ENCODE measurements at regions not wholly inside any gene's neighbourhood (a gene's known extent, or its start where the extent isn't known, plus 50 kb on each side); places are given as distances from the start of the nearest gene placed in this dataset.

DNA sequence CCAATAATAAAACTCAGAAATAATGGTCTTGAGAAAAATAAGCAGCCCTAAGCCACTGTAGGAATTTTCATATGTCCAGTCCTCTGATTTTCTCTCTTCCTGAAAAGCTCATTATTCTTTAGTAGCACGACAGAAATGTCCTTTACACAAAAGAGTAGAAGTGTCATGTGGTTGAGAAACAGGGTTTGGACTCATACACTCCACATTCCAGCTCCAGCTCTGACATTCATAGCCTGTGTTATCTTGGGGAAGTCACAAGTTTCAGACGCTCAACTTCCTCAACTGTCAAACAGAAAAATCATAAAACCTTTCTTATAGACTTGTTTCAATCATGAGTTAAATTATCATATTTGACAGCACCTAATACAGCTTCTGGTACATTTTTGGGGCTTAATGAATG, 511.5 kb downstream of the TNS1 start:
- no peak for DNase-seq (ENCODE audit: extremely low read depth, low read depth, low spot score)

GRCh38 chr2:217489145-217489960, 513.4 kb downstream of the TNS1 start:
- no peak for DNase-seq (ENCODE audit: extremely low read depth, low read depth, low spot score)

- DNase-seq (ENCODE audit: extremely low read depth, low read depth, low spot score) = no peak
Observed at GRCh38 chr2:217484046-217484445, 518.7 kb downstream of the TNS1 start.

GRCh38 chr2:217482056-217482710, 520.6 kb downstream of the TNS1 start:
- DNase-seq (ENCODE audit: extremely low read depth, low read depth, low spot score) = no peak

- no peak for DNase-seq (ENCODE audit: extremely low read depth, low read depth, low spot score)
Observed at GRCh38 chr2:217481577-217481976, 521.2 kb downstream of the TNS1 start.

GRCh38 chr2:217479566-217479965, 523.2 kb downstream of the TNS1 start:
- DNase-seq (ENCODE audit: extremely low read depth, low read depth, low spot score) = no peak

DNA sequence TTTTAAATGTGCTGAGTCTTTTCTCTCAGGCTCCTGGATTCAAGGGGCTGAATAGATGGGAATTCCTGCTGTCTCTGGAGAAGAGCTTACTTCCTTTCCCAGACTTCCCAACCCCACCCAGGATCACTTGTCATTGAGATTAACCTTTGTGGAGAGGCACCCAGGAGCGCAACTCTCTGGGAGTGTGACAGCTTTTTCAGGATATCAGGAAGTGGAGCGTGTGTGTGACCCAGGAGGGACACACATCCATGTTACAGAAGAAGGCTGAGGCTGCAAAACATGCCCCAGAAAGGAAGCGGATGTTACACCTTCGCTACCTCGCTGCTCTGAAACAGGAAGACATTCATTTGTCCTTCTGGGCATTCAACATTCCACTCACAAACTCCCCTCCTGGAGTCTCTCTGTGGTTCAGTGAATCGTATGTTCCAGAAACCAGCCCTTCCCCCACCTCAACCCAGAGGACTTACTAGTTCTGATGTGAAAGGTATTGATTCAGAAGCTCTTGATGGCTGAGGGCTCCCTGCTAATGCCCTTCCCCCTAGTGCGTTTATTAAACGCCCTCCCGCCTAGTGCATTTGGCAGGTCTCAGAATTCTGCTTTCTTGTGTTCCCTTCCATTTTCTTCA, 523.9 kb downstream of the TNS1 start:
- no peak for DNase-seq (ENCODE audit: extremely low read depth, low read depth, low spot score)

DNA sequence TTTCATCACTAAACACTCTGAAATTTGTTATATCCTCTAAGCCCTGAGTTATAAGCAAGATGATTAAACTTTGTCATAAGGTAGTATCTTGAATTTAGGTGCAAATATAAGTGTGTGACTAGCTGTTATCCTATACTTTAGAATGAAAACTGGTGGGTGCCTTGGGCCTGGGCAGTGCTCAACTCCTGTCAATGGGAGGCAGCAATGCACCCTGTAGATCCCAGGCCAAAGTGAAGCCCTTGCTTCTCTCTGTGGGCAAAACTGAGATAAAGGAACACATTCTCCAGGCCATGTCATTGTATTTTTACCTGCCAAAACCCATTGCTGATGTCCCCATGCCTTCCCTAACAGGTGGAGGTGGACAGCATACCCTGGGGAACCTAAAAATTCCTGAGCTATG, 525.2 kb downstream of the TNS1 start:
- no peak for DNase-seq (ENCODE audit: extremely low read depth, low read depth, low spot score)

DNA sequence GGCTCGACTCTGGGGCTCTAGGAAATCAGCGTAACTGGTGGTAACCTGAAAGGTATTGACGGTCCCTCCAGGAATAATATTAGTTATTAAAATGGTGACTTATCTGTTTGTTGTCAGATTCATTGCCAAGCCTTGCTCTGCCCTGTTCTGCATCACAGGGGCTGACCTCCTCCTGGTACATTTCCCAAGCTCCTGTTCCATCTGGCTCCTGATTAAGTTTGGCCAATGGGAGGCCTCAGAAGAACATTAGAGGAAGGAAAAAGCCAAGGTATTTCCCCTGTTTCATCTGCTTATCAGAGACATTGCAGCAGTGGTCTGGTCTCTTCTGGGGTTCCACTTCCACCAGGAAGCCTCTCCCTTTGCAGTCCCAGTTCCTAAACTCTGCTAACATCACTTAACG, 527.0 kb downstream of the TNS1 start:
- no peak for DNase-seq (ENCODE audit: extremely low read depth, low read depth, low spot score)

- no peak for DNase-seq (ENCODE audit: extremely low read depth, low read depth, low spot score)
Observed at GRCh38 chr2:217475101-217475500, 527.7 kb downstream of the TNS1 start.

GRCh38 chr2:217471319-217471718, 531.5 kb downstream of the TNS1 start:
- DNase-seq (ENCODE audit: extremely low read depth, low read depth, low spot score) = no peak

DNA sequence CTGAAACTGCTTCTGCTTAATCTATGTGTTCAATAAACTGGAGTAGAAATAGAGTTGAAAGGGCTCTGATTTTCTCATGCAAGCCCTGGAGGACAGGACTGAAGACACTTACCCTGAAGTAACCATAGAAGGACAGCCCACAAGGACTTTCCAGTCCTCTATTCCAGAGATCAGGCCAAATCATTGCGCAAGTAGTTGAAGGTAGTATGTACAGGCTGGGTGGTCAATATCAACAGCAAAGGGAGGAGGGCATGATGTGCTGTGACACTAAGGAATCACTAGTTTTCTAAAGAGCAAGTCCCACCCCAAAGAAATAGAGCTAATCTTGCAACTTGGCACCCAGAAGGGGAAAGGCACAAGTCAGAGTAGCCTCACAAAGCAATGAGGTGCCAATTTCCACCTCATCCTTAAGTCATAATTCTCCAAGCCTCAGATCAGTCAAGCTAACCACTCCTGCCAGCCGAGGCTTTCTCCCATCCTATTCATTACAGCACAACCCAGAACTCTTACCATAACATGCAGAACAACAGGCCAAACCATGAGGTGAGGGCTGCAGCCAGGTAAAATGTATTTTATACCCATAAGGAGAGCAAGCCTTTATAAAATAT, 533.5 kb downstream of the TNS1 start:
- DNase-seq (ENCODE audit: extremely low read depth, low read depth, low spot score) = no peak

DNA sequence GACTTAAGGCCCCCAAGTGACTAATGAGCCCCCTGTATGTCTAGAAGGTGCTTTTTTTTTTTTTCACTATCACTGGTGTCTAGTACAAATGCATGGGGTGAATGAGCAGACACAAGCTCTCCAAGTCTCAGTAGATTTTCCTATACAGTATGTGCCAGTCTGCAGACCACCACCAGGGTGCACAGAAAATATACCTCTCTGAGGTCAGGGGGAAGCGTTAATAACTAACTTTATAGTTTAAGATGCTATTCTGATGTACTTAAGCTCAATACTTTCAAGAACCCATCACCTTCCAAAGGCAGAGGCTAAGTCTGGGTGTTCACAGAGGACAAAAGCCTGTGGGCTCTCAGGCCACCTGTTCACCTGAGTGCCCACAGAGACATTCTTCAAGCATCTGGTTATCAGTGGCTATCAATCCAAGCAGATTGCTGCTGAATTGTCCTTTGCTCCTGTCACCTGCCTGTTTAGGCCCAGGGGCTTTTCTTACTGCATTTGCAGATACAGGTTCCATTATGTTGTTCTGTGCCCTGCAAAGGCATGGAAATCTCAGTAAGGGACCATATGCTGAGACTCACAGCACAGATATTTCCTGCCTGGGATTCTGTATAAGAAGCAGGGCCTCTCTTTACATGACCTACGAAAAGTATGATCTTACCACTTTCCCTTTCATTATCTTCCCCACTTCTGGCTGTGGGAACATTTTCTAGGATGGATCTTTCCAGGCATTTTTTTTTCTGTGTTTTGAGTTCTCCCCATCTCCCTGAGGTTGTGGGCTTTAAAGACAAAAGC, 534.6 kb downstream of the TNS1 start:
- DNase-seq (ENCODE audit: extremely low read depth, low read depth, low spot score) = no peak

DNA sequence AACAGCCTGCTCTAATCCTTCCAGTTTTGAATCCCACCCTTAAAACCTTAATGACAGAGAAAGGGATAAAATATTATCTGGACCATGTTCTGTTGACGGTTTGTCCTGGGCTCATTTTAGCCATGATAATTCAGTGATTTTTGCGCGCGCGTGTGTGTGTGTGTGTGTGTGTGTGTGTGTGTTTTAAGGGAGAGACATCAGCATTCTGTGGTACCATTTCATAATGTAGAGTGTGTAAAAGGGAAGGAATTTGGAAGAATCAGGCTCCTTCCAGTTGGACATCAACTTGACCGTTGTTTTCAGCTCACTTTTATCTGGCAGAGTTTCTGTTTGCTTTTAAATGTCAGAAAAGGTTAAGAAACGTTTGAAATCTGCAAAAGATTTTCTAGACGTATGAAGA, 535.5 kb downstream of the TNS1 start:
- DNase-seq (ENCODE audit: extremely low read depth, low read depth, low spot score) = no peak

GRCh38 chr2:217466805-217467204, 536.0 kb downstream of the TNS1 start:
- no peak for DNase-seq (ENCODE audit: extremely low read depth, low read depth, low spot score)

DNA sequence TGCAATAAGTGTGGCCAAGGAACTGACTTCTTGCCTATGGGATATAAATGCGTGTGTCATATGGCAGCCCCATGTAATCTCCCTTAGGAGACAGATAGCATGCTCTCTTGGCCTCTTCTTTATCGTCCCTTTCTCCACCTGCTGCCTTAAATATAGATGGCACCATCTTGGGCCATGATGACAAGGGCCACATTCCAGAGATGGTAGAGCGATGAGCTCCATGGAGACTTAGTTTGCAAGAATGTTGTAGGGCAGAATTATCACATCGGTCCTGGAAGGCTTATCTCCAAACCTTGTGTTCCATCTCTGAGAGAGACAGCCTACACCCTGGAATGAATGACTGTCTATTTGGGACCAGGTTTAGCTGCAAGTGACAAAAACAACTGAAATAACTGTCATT, 536.7 kb downstream of the TNS1 start:
- DNase-seq (ENCODE audit: extremely low read depth, low read depth, low spot score) = no peak

- no peak for DNase-seq (ENCODE audit: extremely low read depth, low read depth, low spot score)
Observed at GRCh38 chr2:217465100-217465499, 537.7 kb downstream of the TNS1 start.

GRCh38 chr2:217463402-217464075, 539.3 kb downstream of the TNS1 start:
- no peak for DNase-seq (ENCODE audit: extremely low read depth, low read depth, low spot score)

DNA sequence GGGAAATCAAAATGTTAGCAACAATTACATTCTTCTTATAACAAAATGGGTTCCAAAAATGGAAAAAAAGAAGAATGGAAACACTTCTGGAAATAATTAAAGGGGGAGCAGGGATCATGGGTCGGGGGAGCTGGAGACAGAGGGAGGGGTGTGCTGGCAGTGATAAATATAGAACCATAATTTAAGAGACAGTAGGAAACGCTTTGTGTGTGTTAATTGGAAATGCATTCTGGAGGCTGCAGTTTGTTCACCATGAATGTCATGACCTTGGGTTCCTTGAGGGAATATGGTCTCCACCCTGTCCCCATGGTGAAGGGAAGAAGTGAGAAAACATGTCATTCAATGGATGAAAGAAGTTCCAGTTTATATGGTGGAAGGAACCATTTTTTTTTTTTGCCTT, 540.7 kb downstream of the TNS1 start:
- DNase-seq (ENCODE audit: extremely low read depth, low read depth, low spot score) = no peak

- DNase-seq (ENCODE audit: extremely low read depth, low read depth, low spot score) = no peak
Observed at GRCh38 chr2:217461674-217462073, 541.1 kb downstream of the TNS1 start.
